Mucosa of descending colon (tissue), 3 donors: ENCODE measurements at regions not wholly inside any gene's neighbourhood (a gene's known extent, or its start where the extent isn't known, plus 50 kb on each side); places are given as distances from the start of the nearest gene placed in this dataset.
A peak's percentile ranks its signal among the peaks of the same experiment; 100 is the strongest.
"Not testable (repeated sequence)": the region's sequence is repeated elsewhere in the genome, so short reads cannot be mapped to it uniquely, and the experiment has no call there.

Experiments used
- ATAC-seq: fragments of 200-7000 bp; cut with Tn5 transposase; one replicate; pipeline ENCODE4 v1.9.1; 2020; ENCODE audit warnings: mild to moderate bottlenecking, moderate library complexity
- DNase-seq, 3 donors: peaks; one replicate each; pipeline ENCODE4 v3.0.0-alpha.2; 2020
- H3K36me3 ChIP-seq: fragments of 200-600 bp; one replicate; pipeline ENCODE4 v1.8.0; 2021; ENCODE audit warnings: low read depth, mild to moderate bottlenecking
- H3K4me1 ChIP-seq: fragments of 200-600 bp; one replicate; pipeline ENCODE4 v1.8.0; 2021; ENCODE audit warnings: low read depth, mild to moderate bottlenecking
- H3K4me3 ChIP-seq: fragments of 200-600 bp; one replicate; pipeline ENCODE4 v1.8.0; 2021; ENCODE audit warnings: mild to moderate bottlenecking
- H3K9me3 ChIP-seq: fragments of 200-600 bp; one replicate; pipeline ENCODE4 v1.8.0; 2021; ENCODE audit warnings: mild to moderate bottlenecking
- intact Hi-C, 2 donors: fragments of 100-400 bp; cut with DNase I in 1 of 2; cut with micrococcal nuclease in 1 of 2; formaldehyde crosslinking; loops; one replicate each; pipeline versions ENCODE4 v1.11.0 to v1.11.1; 2022; cut with DNase I, micrococcal nuclease
- TF ChIP-seq, protein P1 (sequence below): fragments of 200-600 bp; IDR thresholded peaks from one replicate; pipeline ENCODE4 v1.8.0; 2022; ENCODE audit warnings: antibody characterized with exemption, mild to moderate bottlenecking
- donor health status: DM: no; HTN: no; CAD: no; lungs with moderate emphysema.
- donor health status: DM: no; HTN: no; CAD: no.
- donor health status: DM: no; HTN: yes; CAD: no.

DNA sequence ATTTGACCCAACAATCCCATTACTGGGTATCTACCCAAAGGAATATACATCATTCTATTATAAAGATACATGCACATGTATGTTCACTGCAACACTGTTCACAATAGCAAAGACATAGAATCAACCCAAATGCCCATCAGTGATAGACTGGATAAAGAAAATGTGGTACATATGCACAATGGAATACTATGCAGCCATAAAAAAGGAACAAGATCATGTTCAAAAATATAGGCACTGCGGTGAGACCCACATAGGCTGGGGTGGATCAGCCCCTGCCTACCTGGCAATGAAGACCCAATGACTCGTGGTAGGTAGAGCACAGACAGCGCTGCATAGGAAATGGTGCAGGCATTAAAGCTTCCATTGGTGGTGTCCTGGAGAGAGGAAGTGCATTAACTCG is 88.6 kb upstream of the NFIL3 start:
- DNase-seq, intact Hi-C loops, H3K9me3 ChIP-seq, H3K4me1 ChIP-seq, H3K4me3 ChIP-seq, ATAC-seq, H3K36me3 ChIP-seq: not testable (repeated sequence)

DNA sequence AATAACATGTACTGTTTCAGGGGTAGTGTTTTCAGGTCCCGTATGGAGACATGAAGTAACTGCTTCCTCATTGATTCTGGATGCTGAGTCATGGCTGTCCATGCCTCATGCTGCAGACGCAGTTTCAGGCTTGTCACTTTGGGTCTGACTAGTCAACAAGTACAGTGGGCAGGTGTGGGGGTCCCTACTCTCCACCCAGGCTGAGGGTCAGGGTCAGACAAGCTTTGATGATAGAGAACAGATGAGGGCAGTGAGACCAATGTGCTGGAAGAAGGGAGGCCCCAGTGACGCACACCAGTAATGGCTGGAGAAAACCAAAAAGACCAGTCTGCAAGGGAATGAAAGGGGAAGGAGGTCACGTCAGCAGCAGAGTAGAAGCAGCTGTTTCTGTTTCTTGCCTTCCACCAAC is 80.0 kb upstream of the NFIL3 start:
- intact Hi-C loops, result no loop called here
- peak in 1 of 3 donors; percentile 7 for DNase-seq
- Histone ChIP-seq H3K4me3 (no peak overlapping the region), H3K4me1 (no peaks in the 10 kb centered on the region), H3K36me3 (no peaks in the 10 kb centered on the region), H3K9me3 (no peaks in the 10 kb centered on the region)
- ATAC-seq, result no peak
- TF ChIP-seq, protein P1, sequence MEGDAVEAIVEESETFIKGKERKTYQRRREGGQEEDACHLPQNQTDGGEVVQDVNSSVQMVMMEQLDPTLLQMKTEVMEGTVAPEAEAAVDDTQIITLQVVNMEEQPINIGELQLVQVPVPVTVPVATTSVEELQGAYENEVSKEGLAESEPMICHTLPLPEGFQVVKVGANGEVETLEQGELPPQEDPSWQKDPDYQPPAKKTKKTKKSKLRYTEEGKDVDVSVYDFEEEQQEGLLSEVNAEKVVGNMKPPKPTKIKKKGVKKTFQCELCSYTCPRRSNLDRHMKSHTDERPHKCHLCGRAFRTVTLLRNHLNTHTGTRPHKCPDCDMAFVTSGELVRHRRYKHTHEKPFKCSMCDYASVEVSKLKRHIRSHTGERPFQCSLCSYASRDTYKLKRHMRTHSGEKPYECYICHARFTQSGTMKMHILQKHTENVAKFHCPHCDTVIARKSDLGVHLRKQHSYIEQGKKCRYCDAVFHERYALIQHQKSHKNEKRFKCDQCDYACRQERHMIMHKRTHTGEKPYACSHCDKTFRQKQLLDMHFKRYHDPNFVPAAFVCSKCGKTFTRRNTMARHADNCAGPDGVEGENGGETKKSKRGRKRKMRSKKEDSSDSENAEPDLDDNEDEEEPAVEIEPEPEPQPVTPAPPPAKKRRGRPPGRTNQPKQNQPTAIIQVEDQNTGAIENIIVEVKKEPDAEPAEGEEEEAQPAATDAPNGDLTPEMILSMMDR, result no peak

DNA sequence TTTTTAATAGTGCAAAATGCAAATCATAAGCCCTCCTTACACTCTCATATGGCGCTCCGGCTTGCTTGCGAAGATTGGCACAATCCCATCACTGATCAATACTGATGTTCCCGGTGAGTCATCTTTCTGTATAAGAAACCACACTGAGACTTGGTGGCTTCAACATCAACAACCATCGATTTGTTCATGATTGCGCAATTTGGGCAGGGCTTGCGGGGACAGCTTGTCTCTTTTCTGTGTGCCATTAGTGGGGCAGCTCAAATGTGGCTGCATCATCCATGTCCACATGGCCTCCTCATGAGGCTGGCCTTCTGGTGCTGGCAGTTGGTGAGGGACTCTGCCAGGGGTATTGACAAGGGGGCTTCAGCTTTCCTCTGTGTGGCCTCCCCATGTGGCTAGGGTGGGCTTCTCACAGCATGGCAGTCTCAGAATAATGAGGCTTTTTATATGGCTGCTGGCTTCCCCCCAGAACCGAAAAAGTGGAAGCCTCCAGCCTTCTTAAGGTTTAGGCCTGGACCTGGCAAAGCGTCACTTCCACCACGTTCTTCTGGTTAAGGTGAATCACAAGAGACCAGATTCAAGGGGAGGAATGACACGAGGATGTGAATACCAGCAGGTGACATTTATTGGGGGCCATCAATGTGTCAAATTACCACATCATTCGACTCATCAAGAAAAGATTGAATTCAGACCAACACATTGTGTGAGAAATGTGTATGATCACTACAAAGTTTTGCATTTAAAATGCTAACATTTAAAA is 79.5 kb upstream of the NFIL3 start:
- no peaks in the 10 kb centered on the region for H3K36me3 ChIP-seq
- H3K4me1 ChIP-seq, result no peaks in the 10 kb centered on the region
- no peak overlapping the region for H3K4me3 ChIP-seq
- ATAC-seq, result no peak
- intact Hi-C loops, result no loop called here
- TF ChIP-seq, protein P1, result no peak
- no peak for DNase-seq
- H3K9me3 ChIP-seq, result no peaks in the 10 kb centered on the region

DNA sequence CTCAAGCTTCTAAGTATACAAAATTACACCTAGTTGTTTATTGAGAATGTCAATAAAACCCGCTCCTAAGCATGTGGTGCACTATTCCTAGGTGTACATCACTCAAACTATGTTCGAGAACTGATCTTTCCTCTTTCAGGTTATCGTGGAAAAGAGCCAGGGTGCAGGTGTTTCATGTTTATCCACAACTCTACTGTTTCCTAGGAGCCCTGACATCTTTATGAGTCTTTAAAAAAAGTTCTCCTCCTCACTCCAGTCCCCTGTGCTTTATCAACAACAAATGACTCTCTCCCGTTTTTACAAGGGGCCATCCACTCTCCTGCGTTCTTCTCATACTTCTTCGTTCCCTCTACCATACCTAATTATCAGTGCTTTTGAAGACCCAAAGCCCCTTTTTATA is 78.8 kb upstream of the NFIL3 start:
- Histone ChIP-seq H3K4me1 (no peaks in the 10 kb centered on the region), H3K4me3 (no peak overlapping the region), H3K36me3 (no peaks in the 10 kb centered on the region), H3K9me3 (no peaks in the 10 kb centered on the region)
- intact Hi-C loops, result no loop called here
- ATAC-seq (peak; percentile 18), DNase-seq (no peak)
- TF ChIP-seq, protein P1, result no peak

DNA sequence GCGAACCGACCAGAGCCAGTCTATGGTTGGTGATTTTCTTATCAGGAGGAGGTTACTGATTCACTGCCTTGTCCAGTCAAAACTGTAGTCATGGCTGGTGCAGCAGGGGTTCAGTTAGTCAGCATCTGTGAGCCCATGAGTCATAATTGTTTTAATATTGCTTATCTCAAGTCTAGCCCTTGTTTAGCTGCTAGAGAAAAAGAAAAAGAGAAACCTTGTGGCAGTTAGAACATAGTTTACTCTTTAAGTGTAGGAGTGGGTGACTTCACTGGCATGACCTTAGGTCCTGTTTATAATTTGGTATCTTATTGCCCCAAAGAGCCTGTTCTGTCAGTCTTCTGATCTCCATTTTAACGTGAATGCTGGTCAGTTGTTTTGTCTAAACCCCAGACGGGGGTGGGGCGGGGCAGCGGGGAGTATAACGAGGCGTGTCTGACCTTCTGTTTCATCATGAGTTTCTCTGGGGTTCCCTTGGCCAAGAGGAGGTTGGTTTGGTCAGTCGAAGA is 76.9 kb upstream of the NFIL3 start:
- H3K4me1 ChIP-seq, result no peaks in the 10 kb centered on the region
- peak; percentile 33 for ATAC-seq
- no peak for DNase-seq
- no peaks in the 10 kb centered on the region for H3K36me3 ChIP-seq
- no peak overlapping the region for H3K4me3 ChIP-seq
- TF ChIP-seq, protein P1, result no peak
- intact Hi-C loops, result no loop called here
- no peaks in the 10 kb centered on the region for H3K9me3 ChIP-seq

DNA sequence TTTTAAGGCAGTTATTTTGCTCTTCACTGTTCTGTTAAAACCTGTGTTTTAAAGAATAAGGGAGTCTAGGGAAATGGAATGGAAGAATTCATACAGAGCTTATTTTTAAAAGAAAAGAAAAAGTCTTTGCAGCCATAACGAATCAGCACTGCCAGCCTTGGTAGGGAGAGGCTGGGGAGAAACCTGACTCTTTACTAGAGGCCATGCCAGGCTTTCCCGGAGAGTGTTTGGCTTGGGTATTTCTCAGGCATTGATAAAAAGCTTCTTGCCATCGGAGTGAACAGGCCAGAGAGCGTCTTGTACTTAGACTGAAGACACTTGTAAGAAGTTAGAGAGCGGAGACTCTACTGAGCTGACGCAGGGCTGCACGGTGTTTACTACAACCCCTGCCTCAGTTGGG is 72.7 kb upstream of the NFIL3 start:
- intact Hi-C loops, result no loop called here
- H3K4me3 ChIP-seq, result no peak overlapping the region
- H3K4me1 ChIP-seq, result no peaks in the 10 kb centered on the region
- H3K9me3 ChIP-seq, result no peaks in the 10 kb centered on the region
- no peaks in the 10 kb centered on the region for H3K36me3 ChIP-seq
- TF ChIP-seq, protein P1, result no peak
- DNase-seq, result no peak
- no peak for ATAC-seq
